AG09309 (cell line): ENCODE measurements at regions not wholly inside any gene's neighbourhood (a gene's known extent, or its start where the extent isn't known, plus 50 kb on each side); places are given as distances from the start of the nearest gene placed in this dataset.

Experiments
- DNase-seq: peaks from one replicate; pipeline ENCODE4 v3.0.0-alpha.2; 2010; ENCODE audit warnings: low read depth
- H3K4me3 ChIP-seq: 2 replicates; pipeline ENCODE4 v1.5.1; 2011; ENCODE audit warnings: mild to moderate bottlenecking, low read depth, low read length, moderate library complexity; ENCODE audit not compliant: control insufficient read depth
- TF ChIP-seq, protein P1 (sequence below): IDR thresholded peaks from 2 replicates; pipeline ENCODE4 v1.5.1; 2011; ENCODE audit warnings: mild to moderate bottlenecking, low read depth, low read length, inconsistent platforms; ENCODE audit not compliant: insufficient read depth, control insufficient read depth; ENCODE audit errors: missing control alignments

DNA sequence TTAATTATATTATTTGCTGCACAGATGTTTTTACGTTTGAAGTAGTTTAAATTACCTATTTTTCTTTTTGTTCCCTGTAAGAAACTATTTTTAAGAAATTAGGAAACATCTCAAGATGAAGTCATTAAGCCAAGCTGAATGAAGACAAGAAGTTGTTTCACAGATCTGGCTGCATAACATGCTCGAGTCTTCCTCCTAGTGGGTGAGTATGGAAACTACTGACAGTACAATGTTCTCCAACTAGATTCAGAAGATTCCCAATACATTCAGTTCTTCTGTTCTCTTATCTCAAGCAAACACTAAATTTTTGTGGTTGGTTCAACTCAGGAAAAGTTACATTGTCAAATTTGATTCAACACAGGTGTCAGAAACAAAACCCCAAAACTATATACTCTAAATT is 256.8 kb upstream of the VCX start:
- peak; percentile 5 for DNase-seq
- H3K4me3 ChIP-seq = no peak overlapping the region
- TF ChIP-seq, protein P1, sequence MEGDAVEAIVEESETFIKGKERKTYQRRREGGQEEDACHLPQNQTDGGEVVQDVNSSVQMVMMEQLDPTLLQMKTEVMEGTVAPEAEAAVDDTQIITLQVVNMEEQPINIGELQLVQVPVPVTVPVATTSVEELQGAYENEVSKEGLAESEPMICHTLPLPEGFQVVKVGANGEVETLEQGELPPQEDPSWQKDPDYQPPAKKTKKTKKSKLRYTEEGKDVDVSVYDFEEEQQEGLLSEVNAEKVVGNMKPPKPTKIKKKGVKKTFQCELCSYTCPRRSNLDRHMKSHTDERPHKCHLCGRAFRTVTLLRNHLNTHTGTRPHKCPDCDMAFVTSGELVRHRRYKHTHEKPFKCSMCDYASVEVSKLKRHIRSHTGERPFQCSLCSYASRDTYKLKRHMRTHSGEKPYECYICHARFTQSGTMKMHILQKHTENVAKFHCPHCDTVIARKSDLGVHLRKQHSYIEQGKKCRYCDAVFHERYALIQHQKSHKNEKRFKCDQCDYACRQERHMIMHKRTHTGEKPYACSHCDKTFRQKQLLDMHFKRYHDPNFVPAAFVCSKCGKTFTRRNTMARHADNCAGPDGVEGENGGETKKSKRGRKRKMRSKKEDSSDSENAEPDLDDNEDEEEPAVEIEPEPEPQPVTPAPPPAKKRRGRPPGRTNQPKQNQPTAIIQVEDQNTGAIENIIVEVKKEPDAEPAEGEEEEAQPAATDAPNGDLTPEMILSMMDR = peak; percentile 48

DNA sequence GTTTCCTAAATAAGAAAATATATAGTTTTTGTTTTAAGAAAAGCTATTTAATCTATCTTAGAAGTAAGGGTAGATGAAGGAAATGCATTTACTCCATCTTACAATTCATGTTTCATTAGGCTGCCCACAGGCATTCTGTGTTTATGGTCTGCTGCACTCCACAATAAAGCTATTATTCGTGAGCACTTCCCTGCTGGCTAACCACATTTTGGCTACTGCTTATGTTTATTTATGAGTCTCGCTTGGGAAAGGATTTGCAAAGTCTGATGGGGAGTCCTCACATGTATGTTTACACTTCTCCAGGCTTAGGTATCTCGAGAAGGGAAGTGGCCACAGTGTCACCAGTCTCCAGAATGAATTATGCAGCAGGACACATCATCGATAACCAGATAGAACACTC is 260.8 kb upstream of the VCX start:
- no peak overlapping the region for H3K4me3 ChIP-seq
- DNase-seq = no peak
- TF ChIP-seq, protein P1 = no peak

DNA sequence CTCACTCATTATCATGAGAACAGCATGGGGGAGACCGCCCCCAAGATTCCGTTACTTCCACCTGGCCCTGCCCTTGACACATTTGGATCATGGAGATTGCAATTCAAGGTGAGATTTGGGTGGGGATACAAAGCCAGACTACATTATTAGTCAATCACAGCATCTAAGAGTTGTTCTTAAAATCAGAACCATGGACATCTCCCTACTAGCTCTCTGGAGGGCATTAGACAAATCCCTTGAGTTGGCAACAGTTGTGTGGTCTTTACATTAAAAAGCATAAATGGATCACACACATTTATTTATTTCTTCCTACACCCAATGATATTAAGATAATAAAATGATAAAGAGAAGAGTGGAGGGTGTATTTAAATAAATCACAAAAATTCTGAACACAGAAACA is 262.8 kb upstream of the VCX start:
- DNase-seq = no peak
- TF ChIP-seq, protein P1 = no peak
- no peak overlapping the region for H3K4me3 ChIP-seq

DNA sequence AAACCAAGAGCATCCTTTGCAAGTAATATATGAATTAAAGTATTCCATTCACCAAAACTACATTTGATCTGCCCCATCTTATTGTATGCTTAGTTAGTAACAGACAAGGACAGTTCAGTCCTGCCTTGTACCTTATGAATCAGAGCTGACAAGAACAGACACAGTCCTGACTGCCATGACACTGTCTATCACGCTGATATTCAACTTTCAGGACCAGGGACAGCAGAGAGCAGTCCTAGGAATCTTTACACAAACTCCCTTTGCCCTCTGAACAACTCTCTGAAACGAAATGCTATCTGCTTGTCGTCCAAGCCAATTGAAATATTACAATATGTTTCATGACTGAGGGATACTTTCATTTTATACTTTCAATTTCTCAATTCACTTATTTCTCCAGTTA is 268.6 kb upstream of the VCX start:
- no peak overlapping the region for H3K4me3 ChIP-seq
- DNase-seq = no peak
- TF ChIP-seq, protein P1 = no peak

DNA sequence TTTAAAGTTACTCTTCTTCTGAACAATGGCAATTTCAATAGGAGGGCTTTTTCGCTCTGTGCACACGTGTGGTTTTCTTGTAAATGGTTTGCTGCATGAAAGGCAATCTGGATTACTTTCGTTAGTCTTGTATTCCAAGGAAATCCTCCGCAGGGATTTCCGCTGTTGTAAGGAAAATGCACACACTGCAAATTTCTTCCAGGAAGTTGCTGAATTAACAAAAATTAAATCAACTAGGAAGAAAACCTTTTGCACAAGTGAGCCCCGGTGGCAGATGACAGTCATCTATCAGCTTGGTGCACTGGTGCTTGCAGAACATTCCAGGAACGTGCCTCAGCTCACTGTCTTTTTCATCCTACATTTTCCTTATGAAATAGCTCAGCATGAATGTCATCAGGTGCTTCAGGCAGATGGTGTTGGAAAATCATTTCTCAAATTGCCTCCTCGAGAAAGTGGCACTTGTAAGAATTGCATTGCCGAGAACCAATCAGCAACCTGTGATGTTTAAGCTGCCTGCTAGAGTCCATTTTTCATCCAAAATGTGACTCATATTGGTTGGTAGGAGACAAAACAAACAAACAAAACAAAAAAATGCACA is 272.4 kb upstream of the VCX start:
- no peak overlapping the region for H3K4me3 ChIP-seq
- no peak for DNase-seq
- TF ChIP-seq, protein P1 = no peak

DNA sequence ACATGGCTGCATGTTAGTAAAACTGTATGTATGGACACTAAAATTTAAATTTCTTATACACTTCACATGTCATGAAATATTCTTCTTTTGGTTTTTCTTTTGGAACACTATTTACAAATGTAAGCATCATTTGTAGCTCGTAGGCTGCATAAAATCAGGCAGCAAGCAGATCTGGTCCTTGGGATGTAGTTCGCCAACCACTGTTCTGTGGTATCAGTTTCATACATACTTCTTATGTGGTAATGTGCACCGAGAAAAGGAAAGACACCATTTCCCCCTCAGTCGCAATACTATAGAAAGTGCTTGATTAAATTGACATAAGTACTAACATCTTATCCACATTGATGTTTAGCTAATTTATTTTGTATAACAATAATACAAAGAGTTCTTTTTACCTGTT is 274.4 kb upstream of the VCX start:
- no peak overlapping the region for H3K4me3 ChIP-seq
- no peak for DNase-seq
- TF ChIP-seq, protein P1 = no peak

DNA sequence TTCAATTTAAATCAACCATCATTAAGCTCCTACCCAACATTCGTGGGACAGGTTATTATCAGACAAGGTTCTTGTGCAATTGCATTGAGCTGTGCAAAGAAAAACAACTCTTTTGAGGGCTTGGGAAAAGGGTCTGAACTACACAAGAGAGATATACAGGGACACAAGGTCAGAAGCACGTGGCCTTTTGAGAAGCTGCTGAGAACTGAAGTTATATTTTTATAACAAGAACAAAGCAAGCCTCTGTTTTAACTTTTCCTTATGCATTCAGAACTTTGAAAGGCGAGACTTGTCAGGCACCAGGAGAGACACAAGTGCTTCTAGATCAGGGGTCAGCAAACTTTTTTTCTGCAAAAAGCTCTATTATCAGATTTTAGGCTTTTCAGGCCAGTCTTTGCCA is 274.8 kb upstream of the VCX start:
- TF ChIP-seq, protein P1 = no peak

More for the DNA sequence above, 274.8 kb upstream of the VCX start:
- no peak for DNase-seq
- H3K4me3 ChIP-seq = no peak overlapping the region
